ENCODE measurements at regions not wholly inside any gene's neighbourhood (a gene's known extent, or its start where the extent isn't known, plus 50 kb on each side); places are given as distances from the start of the nearest gene placed in this dataset.
"Not testable (repeated sequence)": the region's sequence is repeated elsewhere in the genome, so short reads cannot be mapped to it uniquely, and the experiment has no call there.

DNA sequence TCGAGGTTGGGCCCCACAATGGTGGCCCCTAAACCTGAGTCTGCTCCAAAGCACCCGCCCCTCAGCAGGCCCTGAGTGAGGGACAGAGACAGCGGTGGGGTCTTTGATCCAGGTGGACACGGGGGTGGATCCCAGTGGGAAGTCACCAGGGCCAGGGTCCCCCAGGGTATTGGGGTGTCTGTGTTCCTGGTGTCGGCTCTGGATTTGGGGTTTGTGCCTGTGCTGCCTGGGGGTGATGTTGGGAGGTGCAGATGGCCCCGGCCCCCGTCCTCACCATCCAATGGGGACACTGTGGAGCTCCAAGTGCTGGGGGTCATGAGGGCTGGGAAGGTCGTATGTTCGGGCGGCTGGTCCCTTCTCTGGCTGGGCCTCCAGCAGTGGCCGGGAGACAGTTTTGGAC is 354.2 kb downstream of the TMEM121 start:
- TF ChIP-seq, protein P1, sequence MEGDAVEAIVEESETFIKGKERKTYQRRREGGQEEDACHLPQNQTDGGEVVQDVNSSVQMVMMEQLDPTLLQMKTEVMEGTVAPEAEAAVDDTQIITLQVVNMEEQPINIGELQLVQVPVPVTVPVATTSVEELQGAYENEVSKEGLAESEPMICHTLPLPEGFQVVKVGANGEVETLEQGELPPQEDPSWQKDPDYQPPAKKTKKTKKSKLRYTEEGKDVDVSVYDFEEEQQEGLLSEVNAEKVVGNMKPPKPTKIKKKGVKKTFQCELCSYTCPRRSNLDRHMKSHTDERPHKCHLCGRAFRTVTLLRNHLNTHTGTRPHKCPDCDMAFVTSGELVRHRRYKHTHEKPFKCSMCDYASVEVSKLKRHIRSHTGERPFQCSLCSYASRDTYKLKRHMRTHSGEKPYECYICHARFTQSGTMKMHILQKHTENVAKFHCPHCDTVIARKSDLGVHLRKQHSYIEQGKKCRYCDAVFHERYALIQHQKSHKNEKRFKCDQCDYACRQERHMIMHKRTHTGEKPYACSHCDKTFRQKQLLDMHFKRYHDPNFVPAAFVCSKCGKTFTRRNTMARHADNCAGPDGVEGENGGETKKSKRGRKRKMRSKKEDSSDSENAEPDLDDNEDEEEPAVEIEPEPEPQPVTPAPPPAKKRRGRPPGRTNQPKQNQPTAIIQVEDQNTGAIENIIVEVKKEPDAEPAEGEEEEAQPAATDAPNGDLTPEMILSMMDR (IDR thresholded peaks at IDR 0.05; ENCODE audit: low read depth, low read length) = no peak
- no peak for DNase-seq (ENCODE audit: extremely low read depth, low read depth)

DNA sequence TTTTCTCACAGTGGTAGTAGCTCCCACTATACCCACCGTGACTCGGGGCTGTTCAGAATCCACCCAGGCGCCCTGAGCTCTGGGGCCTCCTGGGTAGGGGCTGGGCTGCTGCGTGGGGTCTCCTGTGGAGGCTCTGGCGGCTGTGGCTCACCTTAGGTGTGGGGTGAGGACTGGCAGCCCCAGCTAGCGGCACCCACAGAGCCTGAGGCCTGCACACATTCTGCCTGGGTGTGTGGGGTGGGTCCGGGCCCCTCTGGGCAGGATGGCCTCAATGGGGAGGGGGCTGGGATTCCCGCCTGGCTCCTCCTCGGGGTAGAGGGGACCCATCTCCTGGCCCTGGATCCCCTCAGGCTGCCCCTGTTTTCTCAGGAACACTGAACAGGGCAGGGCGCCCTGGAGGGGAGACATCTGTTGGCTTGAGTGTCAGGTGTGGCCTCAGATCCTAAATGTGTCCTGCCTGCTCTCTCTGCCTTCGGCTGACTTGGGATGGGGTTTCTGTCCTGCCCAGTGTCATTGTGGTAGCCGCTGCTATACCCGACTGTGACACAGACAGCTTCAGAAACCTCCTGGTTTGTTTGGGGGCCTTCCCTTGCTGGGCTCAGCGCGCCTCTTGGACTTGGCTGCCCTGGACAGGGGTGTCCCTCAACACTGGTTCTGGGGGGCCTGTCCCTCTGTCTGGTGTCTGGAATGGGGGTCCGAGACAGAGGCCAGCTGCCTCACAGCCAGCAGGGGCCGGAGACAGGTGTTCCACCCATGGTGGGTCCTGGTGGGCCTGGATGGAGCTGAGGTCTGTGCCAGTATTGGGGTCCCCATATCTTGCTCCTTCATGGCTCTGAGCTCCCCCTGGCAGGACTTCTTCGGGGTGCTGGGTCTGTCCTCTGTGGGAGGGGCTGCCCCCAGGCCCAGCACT is 354.9 kb downstream of the TMEM121 start:
- no peak for DNase-seq (ENCODE audit: extremely low read depth, low read depth)
- TF ChIP-seq, protein P1 (IDR thresholded peaks at IDR 0.05; ENCODE audit: low read depth, low read length) = no peak

DNA sequence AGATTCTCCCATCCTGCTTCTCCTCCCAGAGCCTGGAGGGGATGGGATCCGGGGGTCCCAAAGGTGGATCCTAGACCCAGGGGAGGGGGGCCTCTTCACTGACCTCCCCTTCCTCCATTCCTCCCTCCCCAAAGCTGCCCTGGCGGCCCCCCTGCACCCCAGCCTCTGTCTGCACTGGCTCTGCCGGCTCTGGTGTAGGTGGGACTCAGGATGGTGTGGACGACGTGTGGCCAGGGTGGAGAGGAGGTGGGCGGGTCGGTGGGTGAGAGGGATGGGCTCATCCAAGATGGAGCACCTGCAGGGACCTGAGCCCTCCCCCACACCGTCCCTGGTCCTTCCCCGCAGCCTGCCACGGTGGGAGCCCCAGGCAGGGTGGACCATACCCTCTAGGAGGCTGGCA is 355.6 kb downstream of the TMEM121 start:
- DNase-seq (ENCODE audit: extremely low read depth, low read depth) = not testable (repeated sequence)

DNA sequence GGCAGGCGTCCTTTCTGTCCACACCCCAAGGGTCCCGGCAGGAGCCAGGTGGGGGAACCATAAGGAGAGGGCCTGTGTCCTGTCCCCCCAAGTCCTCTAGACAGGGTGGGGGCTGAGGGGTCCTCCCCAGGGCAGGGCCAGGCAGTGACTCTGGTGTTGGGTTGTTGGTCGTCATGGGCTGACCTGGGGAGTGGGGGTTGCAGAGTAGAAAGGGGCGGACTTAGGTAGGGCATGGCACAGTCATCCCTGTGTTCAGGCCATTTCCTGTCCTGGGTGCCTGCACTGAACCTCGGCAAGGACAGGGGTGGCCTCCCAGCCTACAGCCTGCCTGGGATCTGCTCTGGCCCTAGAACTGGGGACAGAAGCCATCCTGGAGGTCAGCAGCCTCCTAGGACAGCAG is 356.2 kb downstream of the TMEM121 start:
- TF ChIP-seq, protein P1 (IDR thresholded peaks at IDR 0.05; ENCODE audit: low read depth, low read length) = no peak

DNA sequence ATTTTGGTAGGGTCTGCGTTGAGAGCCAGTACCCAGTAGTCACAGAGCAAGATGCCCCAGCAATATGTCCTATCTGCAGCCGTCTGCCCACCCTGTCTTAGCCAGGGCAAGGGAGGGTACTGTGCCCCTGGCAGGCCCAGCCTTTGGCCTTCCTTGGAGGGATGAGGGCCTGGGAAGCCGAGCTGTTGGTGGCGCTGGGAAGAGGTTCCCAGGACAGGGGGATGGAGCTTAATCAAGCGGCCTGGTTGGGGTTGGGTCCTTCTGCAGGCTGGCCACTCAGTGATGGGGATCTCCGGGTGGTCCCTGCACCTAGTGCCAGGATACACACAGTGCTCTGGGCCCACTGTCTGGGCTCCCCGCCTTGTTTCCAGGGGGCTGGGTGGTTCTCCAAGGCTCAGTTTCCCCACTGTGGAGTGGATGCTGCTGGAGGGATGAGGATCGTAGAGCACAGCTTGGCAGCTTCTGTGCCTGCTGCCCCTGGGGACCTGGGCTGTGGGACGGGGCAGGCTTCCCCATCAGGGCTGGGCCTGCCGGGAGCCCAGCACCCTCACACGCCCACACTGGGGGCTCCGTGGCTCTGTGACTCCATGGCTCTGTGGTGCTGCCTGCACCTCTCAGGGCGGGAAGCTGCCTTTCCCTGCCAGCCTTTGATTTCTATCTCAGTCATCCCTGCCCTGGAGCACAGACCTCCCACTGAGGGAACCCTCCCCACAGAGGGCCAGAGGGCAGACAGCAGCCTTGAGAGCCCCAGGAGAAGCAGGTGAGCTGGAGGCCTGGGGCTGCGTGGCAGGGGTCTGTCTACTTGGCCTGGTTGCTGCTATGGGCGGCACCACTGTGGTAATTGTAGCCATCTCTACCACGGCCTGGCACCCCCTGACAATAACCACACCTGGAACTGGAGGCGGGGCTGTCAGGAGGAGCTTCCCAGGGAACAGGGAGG is 357.0 kb downstream of the TMEM121 start:
- TF ChIP-seq, protein P1 (IDR thresholded peaks at IDR 0.05; ENCODE audit: low read depth, low read length) = no peak
- DNase-seq (ENCODE audit: extremely low read depth, low read depth) = no peak

More for the DNA sequence above, 356.2 kb downstream of the TMEM121 start:
- DNase-seq (ENCODE audit: extremely low read depth, low read depth) = no peak

DNA sequence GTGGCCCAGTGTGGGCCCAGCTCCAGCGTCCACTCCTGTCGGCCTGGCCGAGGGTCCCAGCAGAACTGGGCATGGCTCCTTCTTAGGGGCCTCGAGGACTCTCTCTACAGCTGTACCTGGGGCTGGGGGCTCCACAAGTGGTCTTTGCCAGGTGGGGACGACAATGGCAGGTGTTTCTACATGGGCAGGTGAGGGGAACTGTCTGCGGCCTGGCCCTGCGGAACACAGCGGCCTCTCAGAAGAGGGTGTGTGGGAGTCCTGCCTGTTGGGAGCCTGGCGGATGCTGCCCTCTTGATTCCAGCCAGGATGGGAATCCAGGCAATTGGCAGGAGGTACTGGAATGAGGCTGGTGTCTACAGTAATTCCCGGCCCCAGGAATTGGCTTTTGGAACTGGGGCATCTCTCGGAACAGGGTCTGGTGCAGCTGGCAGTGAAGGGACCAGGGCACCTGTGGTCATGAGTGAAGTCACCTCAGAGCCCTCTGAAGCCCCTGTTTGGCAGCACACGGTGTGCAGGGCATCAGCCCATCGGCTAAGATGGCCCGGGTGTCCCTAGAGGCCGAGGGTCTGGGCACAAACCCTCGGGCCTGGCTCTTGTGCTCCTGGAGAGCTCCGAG is 357.9 kb downstream of the TMEM121 start:
- DNase-seq (ENCODE audit: extremely low read depth, low read depth) = not testable (repeated sequence)

DNA sequence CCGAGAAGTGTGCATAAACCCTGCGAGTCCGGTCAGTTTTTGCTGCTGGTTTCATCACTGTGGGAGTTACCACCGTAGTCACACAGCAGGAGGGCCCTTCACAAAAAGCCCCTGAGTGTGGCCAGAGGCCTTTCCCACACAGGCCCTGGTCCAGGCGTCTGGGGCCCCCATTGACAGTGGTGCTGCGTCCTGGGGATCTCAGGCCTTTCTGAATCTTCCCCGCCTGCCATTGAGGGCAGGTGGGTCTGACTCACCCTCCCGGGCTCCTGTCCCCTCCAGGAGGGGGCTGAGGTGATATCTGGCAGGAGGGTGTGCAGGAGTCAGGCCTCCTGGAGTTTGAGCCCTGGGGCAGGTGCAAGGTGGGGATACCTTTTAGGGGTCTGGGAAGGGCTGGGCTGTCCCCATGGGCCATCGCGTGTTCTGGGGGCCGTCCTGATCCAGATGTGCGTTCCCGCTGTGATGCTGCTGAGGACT is 358.5 kb downstream of the TMEM121 start:
- TF ChIP-seq, protein P1 (IDR thresholded peaks at IDR 0.05; ENCODE audit: low read depth, low read length) = no peak
- DNase-seq (ENCODE audit: extremely low read depth, low read depth) = no peak
